Naive B cell (primary cell): ENCODE measurements at regions not wholly inside any gene's neighbourhood (a gene's known extent, or its start where the extent isn't known, plus 50 kb on each side); places are given as distances from the start of the nearest gene placed in this dataset.

Experiments
- ATAC-seq, 2 donors: fragments of 150-1000 bp; cut with Tn5 transposase; 2 replicates each; pipeline ENCODE4 v1.10.0; 2021; ENCODE audit warnings: low read depth in 2 of 2, mild to moderate bottlenecking in 2 of 2, moderate library complexity in 2 of 2
- DNase-seq: peaks from one replicate; pipeline ENCODE4 v3.0.0; 2022
- H3K27ac Mint-ChIP-seq, 6 donors: one replicate each; pipeline ENCODE4 v1.8.0; 2020 to 2022; ENCODE audit warnings: mild to moderate bottlenecking in 6 of 6, mixed read lengths in 6 of 6, moderate library complexity in 5 of 6, inconsistent platforms in 2 of 6
- H3K27me3 Mint-ChIP-seq, 3 donors: one replicate each; pipeline ENCODE4 v1.8.0; 2021 to 2022; ENCODE audit warnings: mixed read lengths in 3 of 3, mild to moderate bottlenecking in 1 of 3
- H3K36me3 Mint-ChIP-seq, 2 donors: one replicate each; pipeline ENCODE4 v1.8.0; 2020 to 2022; ENCODE audit warnings: mixed read lengths in 2 of 2, inconsistent platforms in 1 of 2, mild to moderate bottlenecking in 1 of 2
- H3K4me1 Mint-ChIP-seq, 3 donors: one replicate each; pipeline ENCODE4 v1.8.0; 2020 to 2022; ENCODE audit warnings: mixed read lengths in 3 of 3, inconsistent platforms in 1 of 3, mild to moderate bottlenecking in 1 of 3, moderate library complexity in 1 of 3
- H3K4me3 Mint-ChIP-seq, 8 donors: one replicate each; pipeline ENCODE4 v1.8.0; 2020 to 2022; ENCODE audit warnings: mild to moderate bottlenecking in 8 of 8, mixed read lengths in 8 of 8, moderate library complexity in 8 of 8, inconsistent platforms in 2 of 8
- H3K9me3 Mint-ChIP-seq, 7 donors: one replicate each; pipeline ENCODE4 v1.8.0; 2020 to 2022; ENCODE audit warnings: mixed read lengths in 7 of 7, mild to moderate bottlenecking in 5 of 7, inconsistent platforms in 2 of 7, moderate library complexity in 1 of 7

GRCh38 chr22:46084943-46085827 lies 65.1 kb upstream of the PPARA start:
- no peak for DNase-seq
- H3K4me3 Mint-ChIP-seq: no peak overlapping the region
- no peaks in the 10 kb centered on the region for H3K9me3 Mint-ChIP-seq
- no peaks in the 10 kb centered on the region for H3K27me3 Mint-ChIP-seq
- no peak for ATAC-seq
- H3K36me3 Mint-ChIP-seq: no peaks in the 10 kb centered on the region
- H3K27ac Mint-ChIP-seq: no peak overlapping the region
- peaks cover 0 to 14% (median 0%) of the 10 kb centered on the region in 3 donors for H3K4me1 Mint-ChIP-seq

- ATAC-seq: no peak
- H3K27ac Mint-ChIP-seq: no peak overlapping the region
- no peak overlapping the region for H3K4me3 Mint-ChIP-seq
- no peak for DNase-seq
- peaks cover 0 to 14% (median 0%) of the 10 kb centered on the region in 3 donors for H3K4me1 Mint-ChIP-seq
- H3K9me3 Mint-ChIP-seq: no peaks in the 10 kb centered on the region
- no peaks in the 10 kb centered on the region for H3K36me3 Mint-ChIP-seq
- H3K27me3 Mint-ChIP-seq: no peaks in the 10 kb centered on the region
Observed at GRCh38 chr22:46085828-46086576, 64.3 kb upstream of the PPARA start.

- DNase-seq: no peak
- Mint-ChIP-seq H3K9me3 (no peaks in the 10 kb centered on the region), H3K4me3 (no peak overlapping the region), H3K36me3 (no peaks in the 10 kb centered on the region), H3K4me1 (peaks cover 0 to 16% (median 0%) of the 10 kb centered on the region in 3 donors), H3K27me3 (no peaks in the 10 kb centered on the region), H3K27ac (peak overlapping the region in 2 of 6 donors; percentile 47 to 56)
- ATAC-seq: no peak
Observed at GRCh38 chr22:46086577-46087335, 63.6 kb upstream of the PPARA start.

GRCh38 chr22:46087336-46087690 lies 63.0 kb upstream of the PPARA start:
- no peak overlapping the region for H3K4me3 Mint-ChIP-seq
- H3K27me3 Mint-ChIP-seq: no peaks in the 10 kb centered on the region
- no peak for DNase-seq
- no peak overlapping the region for H3K27ac Mint-ChIP-seq
- H3K36me3 Mint-ChIP-seq: no peaks in the 10 kb centered on the region
- no peaks in the 10 kb centered on the region for H3K9me3 Mint-ChIP-seq
- ATAC-seq: no peak
- H3K4me1 Mint-ChIP-seq: peaks cover 0 to 11% (median 0%) of the 10 kb centered on the region in 3 donors

GRCh38 chr22:46087816-46088277 lies 62.5 kb upstream of the PPARA start:
- Mint-ChIP-seq H3K27ac (no peak overlapping the region), H3K4me1 (peaks cover 0 to 11% (median 0%) of the 10 kb centered on the region in 3 donors), H3K27me3 (no peaks in the 10 kb centered on the region), H3K36me3 (no peaks in the 10 kb centered on the region), H3K4me3 (no peak overlapping the region), H3K9me3 (no peaks in the 10 kb centered on the region)
- DNase-seq: no peak
- ATAC-seq: no peak

GRCh38 chr22:46088541-46089311 lies 61.6 kb upstream of the PPARA start:
- ATAC-seq (no peak), DNase-seq (no peak)
- H3K4me1 Mint-ChIP-seq: peaks cover 0 to 11% (median 0%) of the 10 kb centered on the region in 3 donors
- no peaks in the 10 kb centered on the region for H3K27me3 Mint-ChIP-seq
- H3K4me3 Mint-ChIP-seq: no peak overlapping the region
- no peaks in the 10 kb centered on the region for H3K9me3 Mint-ChIP-seq
- H3K27ac Mint-ChIP-seq: no peak overlapping the region
- H3K36me3 Mint-ChIP-seq: no peaks in the 10 kb centered on the region

GRCh38 chr22:46089426-46090035 lies 60.8 kb upstream of the PPARA start:
- Mint-ChIP-seq H3K36me3 (no peaks in the 10 kb centered on the region), H3K9me3 (no peaks in the 10 kb centered on the region), H3K4me1 (peaks cover 0 to 8% (median 6%) of the 10 kb centered on the region in 3 donors), H3K27ac (no peak overlapping the region), H3K4me3 (no peak overlapping the region), H3K27me3 (no peaks in the 10 kb centered on the region)
- ATAC-seq: no peak
- DNase-seq: no peak

GRCh38 chr22:46090036-46090591 lies 60.2 kb upstream of the PPARA start:
- no peaks in the 10 kb centered on the region for H3K27me3 Mint-ChIP-seq
- no peaks in the 10 kb centered on the region for H3K36me3 Mint-ChIP-seq
- no peaks in the 10 kb centered on the region for H3K9me3 Mint-ChIP-seq
- no peak overlapping the region for H3K4me3 Mint-ChIP-seq
- DNase-seq (no peak), ATAC-seq (no peak)
- no peak overlapping the region for H3K27ac Mint-ChIP-seq
- H3K4me1 Mint-ChIP-seq: peaks cover 0 to 7% (median 6%) of the 10 kb centered on the region in 3 donors

GRCh38 chr22:46090631-46091201 lies 59.6 kb upstream of the PPARA start:
- Mint-ChIP-seq H3K27ac (peak overlapping the region in 1 of 6 donors; percentile 87), H3K4me3 (no peak overlapping the region), H3K36me3 (no peaks in the 10 kb centered on the region), H3K27me3 (no peaks in the 10 kb centered on the region), H3K9me3 (no peaks in the 10 kb centered on the region), H3K4me1 (peaks cover 0 to 7% (median 6%) of the 10 kb centered on the region in 3 donors)
- ATAC-seq (no peak), DNase-seq (no peak)

GRCh38 chr22:46091277-46091977 lies 58.9 kb upstream of the PPARA start:
- Mint-ChIP-seq H3K4me1 (peaks cover 0 to 7% (median 6%) of the 10 kb centered on the region in 3 donors), H3K9me3 (no peaks in the 10 kb centered on the region), H3K4me3 (no peak overlapping the region), H3K27ac (no peak overlapping the region), H3K27me3 (no peaks in the 10 kb centered on the region), H3K36me3 (no peaks in the 10 kb centered on the region)
- no peak for ATAC-seq
- DNase-seq: no peak

- Mint-ChIP-seq H3K27ac (no peak overlapping the region), H3K4me3 (no peak overlapping the region)
- no peak for ATAC-seq
Observed at GRCh38 chr22:46092011-46092410, 58.3 kb upstream of the PPARA start.

More at GRCh38 chr22:46092011-46092410, 58.3 kb upstream of the PPARA start:
- no peaks in the 10 kb centered on the region for H3K27me3 Mint-ChIP-seq
- no peaks in the 10 kb centered on the region for H3K9me3 Mint-ChIP-seq
- H3K36me3 Mint-ChIP-seq: no peaks in the 10 kb centered on the region
- H3K4me1 Mint-ChIP-seq: peaks cover 0 to 7% (median 6%) of the 10 kb centered on the region in 3 donors
- DNase-seq: no peak
